ENCODE measurements at regions not wholly inside any gene's neighbourhood (a gene's known extent, or its start where the extent isn't known, plus 50 kb on each side); places are given as distances from the start of the nearest gene placed in this dataset.

- no peak for DNase-seq (ENCODE audit: low read depth in 4 of 4, low spot score in 2 of 4)
Measured at GRCh38 chr6:91874971-91875370, 1288.1 kb upstream of the MAP3K7 start.

- DNase-seq (ENCODE audit: low read depth in 4 of 4, low spot score in 2 of 4) = no peak
Measured at GRCh38 chr6:91868539-91869202, 1281.8 kb upstream of the MAP3K7 start.

- no peak for DNase-seq (ENCODE audit: low read depth in 4 of 4, low spot score in 2 of 4)
Measured at GRCh38 chr6:91865889-91866288, 1279.0 kb upstream of the MAP3K7 start.

GRCh38 chr6:91864911-91865310, 1278.0 kb upstream of the MAP3K7 start:
- DNase-seq (ENCODE audit: low read depth in 4 of 4, low spot score in 2 of 4) = no peak

- no peak for DNase-seq (ENCODE audit: low read depth in 4 of 4, low spot score in 2 of 4)
Measured at GRCh38 chr6:91860541-91861335, 1273.9 kb upstream of the MAP3K7 start.

DNA sequence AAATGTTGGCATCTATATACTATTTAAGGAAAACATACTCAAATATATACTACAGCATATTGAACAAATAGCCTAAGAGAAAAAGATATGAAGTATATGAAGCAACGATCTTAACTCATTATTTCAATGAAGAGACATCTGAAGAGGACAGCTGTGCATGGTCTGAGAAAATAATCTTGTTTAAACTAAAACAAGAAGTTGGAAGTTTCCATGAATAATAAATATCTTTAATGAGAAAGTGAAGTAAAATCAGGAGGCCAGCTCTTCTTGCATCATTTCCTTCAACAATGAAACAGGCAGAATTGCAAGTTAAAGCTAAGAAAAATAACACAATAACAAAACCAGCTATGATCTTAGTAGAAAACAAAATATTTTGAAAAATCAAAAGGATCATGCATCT, 1265.4 kb upstream of the MAP3K7 start:
- DNase-seq (ENCODE audit: low read depth in 4 of 4, low spot score in 2 of 4) = peak in 2 of 4 donors; percentile 7 to 29

- DNase-seq (ENCODE audit: low read depth in 4 of 4, low spot score in 2 of 4) = no peak
Measured at GRCh38 chr6:91834813-91835212, 1247.9 kb upstream of the MAP3K7 start.

DNA sequence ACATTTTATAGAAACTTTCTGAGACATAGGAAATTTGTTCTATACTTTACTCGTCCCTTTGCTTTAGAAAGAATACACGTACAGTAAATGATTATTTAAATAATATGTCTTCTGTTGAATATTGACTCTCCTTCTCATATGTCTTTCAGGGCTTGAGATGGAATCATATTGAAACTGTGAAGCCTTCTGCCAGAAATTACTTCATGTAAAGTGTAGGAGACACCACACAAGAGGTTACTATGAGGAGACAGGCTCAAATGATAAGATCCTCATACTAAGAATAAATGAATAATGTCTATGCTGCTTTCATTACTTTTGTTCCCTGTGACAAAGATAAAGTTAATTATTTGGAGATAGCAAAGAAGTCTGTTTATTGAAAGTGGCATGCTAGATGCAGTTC, 1240.3 kb upstream of the MAP3K7 start:
- no peak for DNase-seq (ENCODE audit: low read depth in 4 of 4, low spot score in 2 of 4)

DNA sequence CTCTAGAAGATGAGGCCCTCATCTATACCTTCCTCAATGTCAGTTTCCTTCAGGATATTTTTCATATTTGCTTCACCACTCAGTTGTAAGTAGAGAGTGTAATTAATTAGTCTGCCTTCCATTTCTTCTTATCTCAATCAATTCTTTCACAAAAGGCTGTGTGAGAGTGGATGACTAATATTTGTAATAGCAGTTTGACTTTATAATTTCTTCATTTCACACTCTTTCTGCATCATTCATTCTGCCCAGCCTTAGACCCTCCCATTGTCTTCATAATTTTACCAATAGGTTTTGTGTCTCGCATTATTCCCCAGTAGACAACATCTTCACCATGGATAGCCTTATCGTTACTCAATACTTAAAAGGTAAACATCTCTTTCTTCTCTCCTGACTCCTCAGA, 1239.3 kb upstream of the MAP3K7 start:
- DNase-seq (ENCODE audit: low read depth in 4 of 4, low spot score in 2 of 4) = no peak

- DNase-seq (ENCODE audit: low read depth in 4 of 4, low spot score in 2 of 4) = no peak
Measured at GRCh38 chr6:91824331-91824730, 1237.5 kb upstream of the MAP3K7 start.

GRCh38 chr6:91822581-91822980, 1235.7 kb upstream of the MAP3K7 start:
- no peak for DNase-seq (ENCODE audit: low read depth in 4 of 4, low spot score in 2 of 4)

GRCh38 chr6:91816335-91816734, 1229.5 kb upstream of the MAP3K7 start:
- DNase-seq (ENCODE audit: low read depth in 4 of 4, low spot score in 2 of 4) = no peak

DNA sequence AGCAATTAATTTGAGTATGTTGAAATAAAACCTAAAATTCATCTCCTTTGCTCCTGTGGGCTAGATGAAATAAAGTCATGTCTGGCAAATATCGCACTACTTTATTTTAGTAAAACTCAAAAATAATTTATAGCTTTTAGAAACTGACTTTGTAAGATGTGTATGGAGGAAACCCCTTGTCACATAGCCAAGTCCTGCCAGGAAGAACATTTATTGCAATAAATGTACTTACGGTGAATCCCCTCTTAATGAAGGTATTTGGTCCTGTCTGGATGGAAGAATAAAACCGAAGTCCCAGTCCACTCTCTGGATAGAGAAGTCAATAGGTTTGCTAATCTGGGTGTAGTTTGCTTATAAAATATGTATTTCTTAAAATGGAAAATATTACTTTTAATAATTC, 1226.8 kb upstream of the MAP3K7 start:
- no peak for DNase-seq (ENCODE audit: low read depth in 4 of 4, low spot score in 2 of 4)

GRCh38 chr6:91812596-91813274, 1225.9 kb upstream of the MAP3K7 start:
- peak in 2 of 4 donors; percentile 11 for DNase-seq (ENCODE audit: low read depth in 4 of 4, low spot score in 2 of 4)

- no peak for DNase-seq (ENCODE audit: low read depth in 4 of 4, low spot score in 2 of 4)
Measured at GRCh38 chr6:91804981-91805380, 1218.1 kb upstream of the MAP3K7 start.

DNA sequence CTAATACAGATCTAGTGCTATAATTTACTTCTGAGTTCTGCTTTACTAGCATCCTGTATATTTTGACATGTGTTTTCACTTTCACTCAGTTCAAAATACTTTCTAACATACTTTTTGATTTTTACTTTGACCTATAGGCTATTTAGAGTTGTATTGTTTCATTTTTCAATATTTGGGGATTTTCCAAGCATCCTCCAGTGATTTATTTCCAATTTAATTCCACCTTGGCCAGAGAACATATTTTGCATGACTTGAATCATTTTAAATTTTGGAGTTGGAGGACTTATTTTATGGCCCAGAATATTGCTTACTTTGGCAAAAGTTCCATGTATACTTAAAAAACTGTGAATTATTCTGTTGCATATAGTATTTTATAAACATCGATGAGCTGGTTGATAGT, 1215.6 kb upstream of the MAP3K7 start:
- DNase-seq (ENCODE audit: low read depth in 4 of 4, low spot score in 2 of 4) = no peak

DNA sequence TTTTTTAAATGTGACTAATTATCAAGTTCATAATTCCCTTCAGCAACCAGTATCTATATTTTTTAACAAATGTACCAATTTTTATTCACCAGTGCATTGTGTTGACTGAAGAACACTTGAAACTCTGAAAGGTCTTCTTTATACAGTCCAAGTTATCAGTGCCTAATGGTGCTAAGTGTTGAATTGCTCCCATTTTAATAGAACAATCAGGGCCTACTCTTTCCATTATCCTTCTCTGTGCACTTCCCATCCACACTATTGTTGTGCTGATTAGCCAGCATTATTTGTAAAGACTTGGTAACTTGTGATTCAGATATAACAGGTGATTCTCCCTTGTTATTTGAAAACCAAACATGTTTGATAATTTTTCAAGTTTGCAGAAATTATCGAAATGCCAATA, 1209.7 kb upstream of the MAP3K7 start:
- DNase-seq (ENCODE audit: low read depth in 4 of 4, low spot score in 2 of 4) = no peak

DNA sequence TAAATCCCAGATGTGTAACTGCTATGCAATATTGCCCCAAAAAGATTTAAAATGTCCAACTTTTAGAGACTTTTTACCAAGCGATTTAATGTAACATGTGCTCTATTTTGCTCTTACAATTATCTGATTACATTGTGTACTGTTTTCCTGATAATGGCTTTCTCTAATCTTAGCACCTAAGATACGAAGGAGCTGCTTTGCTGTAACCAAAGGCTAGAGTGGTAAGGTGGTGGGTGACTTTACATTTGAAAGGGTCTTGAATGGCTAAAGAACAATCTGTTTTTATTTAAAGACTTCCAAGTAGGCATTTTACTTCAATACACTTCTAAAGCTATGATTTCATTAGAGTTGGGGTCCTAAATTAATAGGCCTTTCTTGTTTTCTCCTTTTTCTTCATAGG, 1201.6 kb upstream of the MAP3K7 start:
- DNase-seq (ENCODE audit: low read depth in 4 of 4, low spot score in 2 of 4) = no peak

DNA sequence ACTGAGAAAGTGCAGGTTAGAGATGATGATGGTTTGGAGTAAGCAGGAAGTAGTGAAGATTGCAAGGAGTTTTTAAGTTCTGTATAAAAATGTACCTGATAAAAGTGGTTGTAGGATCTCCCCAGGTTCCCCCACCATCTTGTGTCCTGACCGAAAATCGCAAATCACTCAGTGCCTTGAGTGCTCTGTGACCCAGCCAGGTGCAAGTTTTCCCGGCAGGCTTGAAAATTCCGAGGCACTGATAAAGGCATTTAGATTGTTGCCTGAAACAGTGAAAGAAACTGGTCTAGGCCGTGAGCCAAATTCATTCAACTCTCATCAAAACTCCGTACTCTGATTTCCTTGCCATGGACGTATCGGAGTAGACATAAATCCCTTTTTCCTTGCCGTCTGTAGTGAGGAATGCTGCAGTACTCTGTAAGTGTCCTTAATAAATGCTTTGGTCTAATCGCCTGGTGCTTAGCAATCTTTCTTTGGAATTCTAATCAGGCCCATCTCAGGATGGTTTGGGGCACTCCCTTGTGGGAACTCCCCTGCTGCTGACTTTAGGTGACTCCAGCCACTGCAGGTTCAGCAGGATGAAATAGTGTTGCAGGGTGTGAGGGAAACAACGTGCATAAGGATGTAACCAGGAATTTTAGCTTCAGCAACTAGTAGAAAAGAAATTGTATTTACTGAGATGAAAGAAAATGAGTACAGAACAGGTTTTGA, 1199.8 kb upstream of the MAP3K7 start:
- DNase-seq (ENCODE audit: low read depth in 4 of 4, low spot score in 2 of 4) = no peak

GRCh38 chr6:91782802-91783201, 1195.9 kb upstream of the MAP3K7 start:
- DNase-seq (ENCODE audit: low read depth in 4 of 4, low spot score in 2 of 4) = no peak

GRCh38 chr6:91781946-91782345, 1195.1 kb upstream of the MAP3K7 start:
- DNase-seq (ENCODE audit: low read depth in 4 of 4, low spot score in 2 of 4) = no peak
